Peyer's patch (tissue), 4 donors: ENCODE measurements at regions not wholly inside any gene's neighbourhood (a gene's known extent, or its start where the extent isn't known, plus 50 kb on each side); places are given as distances from the start of the nearest gene placed in this dataset.

Experiments
- POLR2A ChIP-seq, 2 donors: fragments of 450-650 bp; IDR thresholded peaks; one replicate each; pipeline ENCODE4 v1.5.1; 2017; ENCODE audit warnings: antibody characterized with exemption in 2 of 2, mild to moderate bottlenecking in 2 of 2, moderate library complexity in 2 of 2
- TF ChIP-seq, protein P1 (sequence below), 6 experiments: fragments of 450-650 bp in 4 of 6; fragments of 200-600 bp in 2 of 6; sonication (generic) in 1 of 6; IDR thresholded peaks; one replicate each; pipeline ENCODE4 v1.5.1; 2017 to 2019; ENCODE audit warnings: antibody characterized with exemption in 6 of 6, mild to moderate bottlenecking in 3 of 6, moderate library complexity in 1 of 6

DNA sequence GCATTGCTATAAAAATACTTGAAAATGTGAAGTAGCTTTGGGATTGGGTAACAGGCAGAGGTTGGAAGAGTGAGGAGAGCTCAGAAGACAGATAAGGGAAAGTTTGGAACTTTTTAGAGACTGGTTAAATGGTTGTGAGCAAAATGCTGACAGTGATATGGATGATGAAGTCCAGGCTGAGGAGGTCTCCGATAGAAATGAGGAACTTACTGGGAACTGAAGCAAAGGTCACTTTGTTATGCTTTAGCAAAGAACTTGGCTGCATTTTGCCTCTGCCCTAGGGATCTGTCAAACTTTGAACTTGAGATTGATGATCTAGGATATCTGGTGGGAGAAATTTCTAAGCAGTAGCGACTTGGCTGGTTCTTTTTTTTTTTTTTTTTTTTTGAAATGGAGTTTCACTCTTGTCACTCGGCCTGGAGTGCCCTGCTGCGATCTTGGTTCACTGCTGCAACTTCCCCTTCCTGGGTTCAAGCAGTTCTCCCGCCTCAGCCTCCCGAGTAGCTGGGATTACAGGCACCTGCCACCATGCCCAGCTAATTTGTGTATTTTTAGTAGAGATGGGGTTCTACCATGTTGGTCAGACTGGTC is 998.9 kb downstream of the TLE1 start:
- no peak for TF ChIP-seq POLR2A (IDR thresholded peaks at IDR 0.05)
- TF ChIP-seq, protein P1, sequence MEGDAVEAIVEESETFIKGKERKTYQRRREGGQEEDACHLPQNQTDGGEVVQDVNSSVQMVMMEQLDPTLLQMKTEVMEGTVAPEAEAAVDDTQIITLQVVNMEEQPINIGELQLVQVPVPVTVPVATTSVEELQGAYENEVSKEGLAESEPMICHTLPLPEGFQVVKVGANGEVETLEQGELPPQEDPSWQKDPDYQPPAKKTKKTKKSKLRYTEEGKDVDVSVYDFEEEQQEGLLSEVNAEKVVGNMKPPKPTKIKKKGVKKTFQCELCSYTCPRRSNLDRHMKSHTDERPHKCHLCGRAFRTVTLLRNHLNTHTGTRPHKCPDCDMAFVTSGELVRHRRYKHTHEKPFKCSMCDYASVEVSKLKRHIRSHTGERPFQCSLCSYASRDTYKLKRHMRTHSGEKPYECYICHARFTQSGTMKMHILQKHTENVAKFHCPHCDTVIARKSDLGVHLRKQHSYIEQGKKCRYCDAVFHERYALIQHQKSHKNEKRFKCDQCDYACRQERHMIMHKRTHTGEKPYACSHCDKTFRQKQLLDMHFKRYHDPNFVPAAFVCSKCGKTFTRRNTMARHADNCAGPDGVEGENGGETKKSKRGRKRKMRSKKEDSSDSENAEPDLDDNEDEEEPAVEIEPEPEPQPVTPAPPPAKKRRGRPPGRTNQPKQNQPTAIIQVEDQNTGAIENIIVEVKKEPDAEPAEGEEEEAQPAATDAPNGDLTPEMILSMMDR (IDR thresholded peaks at IDR 0.05), result no peak
